IPS DF 6.9 (cell line): ENCODE measurements at regions not wholly inside any gene's neighbourhood (a gene's known extent, or its start where the extent isn't known, plus 50 kb on each side); places are given as distances from the start of the nearest gene placed in this dataset.

Experiments used
- DNase-seq: peaks from one replicate; pipeline ENCODE4 v3.0.0-alpha.2; 2013; ENCODE audit warnings: low read depth, low spot score
- H3K27ac ChIP-seq: one replicate; pipeline ENCODE4 v1.5.1; 2013; ENCODE audit warnings: low read length, control low read depth
- H3K27me3 ChIP-seq: 2 replicates; pipeline ENCODE4 v1.6.1; 2013; ENCODE audit warnings: mild to moderate bottlenecking, low read length; ENCODE audit not compliant: control insufficient read depth, insufficient read depth
- H3K36me3 ChIP-seq: 2 replicates; pipeline ENCODE4 v1.6.1; 2013; ENCODE audit warnings: low read length; ENCODE audit not compliant: control insufficient read depth, insufficient read depth
- H3K4me1 ChIP-seq: 2 replicates; pipeline ENCODE4 v1.6.1; 2013; ENCODE audit warnings: low read length; ENCODE audit not compliant: control insufficient read depth, insufficient read depth
- H3K4me3 ChIP-seq: 2 replicates; pipeline ENCODE4 v1.5.1; 2013; ENCODE audit warnings: mild to moderate bottlenecking, low read length
- H3K9me3 ChIP-seq: 2 replicates; pipeline ENCODE4 v1.6.1; 2013; ENCODE audit warnings: low read length, inconsistent platforms; ENCODE audit not compliant: control insufficient read depth, insufficient read depth
- WGBS: extraction: QIAGEN DNeasy Blood & Tissue Kit; methylation state at CpG from one replicate; pipeline ENCODE4 v1.1.7; 2013; ENCODE audit warnings: mixed read lengths, missing lambda C conversion rate; ENCODE audit not compliant: insufficient read length, insufficient coverage; 5-methylcytosine and 5-hydroxymethylcytosine counted together

DNA sequence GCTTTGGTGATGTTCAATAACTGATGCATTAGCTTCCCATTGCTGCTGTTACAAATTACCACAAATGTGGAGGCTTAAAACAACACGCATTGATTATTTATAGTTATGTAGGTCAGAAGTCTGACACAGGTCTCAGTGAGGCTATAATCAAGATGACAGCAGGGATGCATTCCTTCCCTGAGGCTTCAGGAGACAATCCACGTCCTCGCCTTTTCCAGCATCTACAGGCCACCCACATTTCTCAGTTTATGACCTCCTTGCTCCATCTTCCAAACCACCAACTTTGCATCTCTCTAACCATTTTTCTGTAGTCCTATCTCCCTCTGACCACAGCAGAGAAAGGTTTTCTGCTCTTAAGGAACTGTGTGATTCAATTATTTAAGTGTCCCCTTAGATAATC lies 92.5 kb downstream of the GASK1B start:
- H3K4me1 ChIP-seq: no peaks in the 10 kb centered on the region
- no peaks in the 10 kb centered on the region for H3K36me3 ChIP-seq
- whole genome bisulfite sequencing: no CpG with 5 or more reads among the region's 3 CpGs
- H3K4me3 ChIP-seq: no peak overlapping the region
- DNase-seq: no peak
- no peaks in the 10 kb centered on the region for H3K9me3 ChIP-seq
- H3K27me3 ChIP-seq: no peaks in the 10 kb centered on the region
- H3K27ac ChIP-seq: no peak overlapping the region

DNA sequence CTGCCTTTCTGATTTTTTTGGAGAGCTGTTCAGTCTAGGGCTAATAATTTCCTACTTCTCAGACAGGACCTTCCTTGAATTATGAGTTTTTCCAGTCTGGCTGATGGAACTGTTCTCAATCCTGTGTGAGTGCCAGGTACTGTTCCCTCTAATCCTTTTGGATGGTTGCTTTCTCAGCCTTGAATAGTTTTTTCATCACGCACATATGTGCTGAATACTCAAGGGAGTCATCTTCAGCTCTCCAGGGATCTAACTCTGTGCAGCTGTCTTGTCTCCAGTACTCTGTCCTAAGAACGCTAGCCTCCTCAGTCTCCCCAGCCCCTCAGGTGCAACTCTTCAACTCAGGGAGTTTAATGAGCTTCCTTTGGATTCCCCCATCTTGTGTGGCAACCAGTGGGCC lies 93.2 kb downstream of the GASK1B start:
- no peaks in the 10 kb centered on the region for H3K27me3 ChIP-seq
- H3K4me3 ChIP-seq: no peak overlapping the region
- H3K9me3 ChIP-seq: no peaks in the 10 kb centered on the region
- H3K27ac ChIP-seq: no peak overlapping the region
- no peaks in the 10 kb centered on the region for H3K36me3 ChIP-seq
- no peaks in the 10 kb centered on the region for H3K4me1 ChIP-seq
- WGBS: no CpG with 5 or more reads among the region's 2 CpGs
- no peak for DNase-seq

DNA sequence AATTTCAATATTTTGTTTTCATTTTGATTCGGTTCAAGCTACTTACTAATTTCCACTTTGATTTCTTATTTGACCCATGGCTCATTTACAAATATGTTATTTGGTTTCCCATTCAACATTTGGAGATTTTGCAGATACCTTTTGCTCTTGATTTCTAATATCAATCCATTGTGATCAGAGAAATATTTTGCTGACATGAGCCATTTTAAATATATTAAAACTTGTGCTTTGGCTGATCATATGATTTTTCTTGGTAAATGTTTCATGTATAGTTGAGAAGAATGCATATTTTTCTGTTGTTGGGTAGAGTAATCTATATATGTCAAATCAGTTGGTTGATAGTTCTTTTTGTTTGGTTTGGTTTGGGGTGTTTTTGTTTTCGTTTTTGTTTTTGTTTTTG lies 95.0 kb downstream of the GASK1B start:
- no peaks in the 10 kb centered on the region for H3K27me3 ChIP-seq
- no peak overlapping the region for H3K27ac ChIP-seq
- H3K4me1 ChIP-seq: no peaks in the 10 kb centered on the region
- 100% methylated on average over 1 of the region's 2 CpGs for WGBS
- H3K36me3 ChIP-seq: no peaks in the 10 kb centered on the region
- H3K4me3 ChIP-seq: no peak overlapping the region
- H3K9me3 ChIP-seq: no peaks in the 10 kb centered on the region
- no peak for DNase-seq

DNA sequence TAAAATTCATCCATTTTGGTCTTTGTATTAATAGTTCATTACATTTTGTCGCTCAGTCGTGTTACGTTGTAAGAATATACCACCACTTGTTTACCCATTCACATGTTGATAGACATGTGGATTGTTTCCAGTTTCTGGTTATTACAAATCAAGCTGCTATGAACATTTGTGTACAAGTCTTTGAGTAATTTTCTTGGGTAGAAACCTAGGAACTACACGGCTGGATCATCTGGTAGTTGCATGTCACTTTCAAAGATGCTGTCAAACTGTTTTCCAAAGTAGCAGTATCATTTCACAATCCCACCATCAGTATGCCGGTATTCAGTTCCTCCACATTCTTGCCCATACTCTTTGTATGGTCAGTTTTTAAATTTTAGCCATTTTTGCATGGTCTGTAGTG lies 98.0 kb downstream of the GASK1B start:
- Histone ChIP-seq H3K9me3 (no peaks in the 10 kb centered on the region), H3K36me3 (no peaks in the 10 kb centered on the region), H3K4me1 (no peaks in the 10 kb centered on the region), H3K27me3 (no peaks in the 10 kb centered on the region), H3K27ac (no peak overlapping the region), H3K4me3 (no peak overlapping the region)
- WGBS: no CpG with 5 or more reads among the region's 5 CpGs
- no peak for DNase-seq

DNA sequence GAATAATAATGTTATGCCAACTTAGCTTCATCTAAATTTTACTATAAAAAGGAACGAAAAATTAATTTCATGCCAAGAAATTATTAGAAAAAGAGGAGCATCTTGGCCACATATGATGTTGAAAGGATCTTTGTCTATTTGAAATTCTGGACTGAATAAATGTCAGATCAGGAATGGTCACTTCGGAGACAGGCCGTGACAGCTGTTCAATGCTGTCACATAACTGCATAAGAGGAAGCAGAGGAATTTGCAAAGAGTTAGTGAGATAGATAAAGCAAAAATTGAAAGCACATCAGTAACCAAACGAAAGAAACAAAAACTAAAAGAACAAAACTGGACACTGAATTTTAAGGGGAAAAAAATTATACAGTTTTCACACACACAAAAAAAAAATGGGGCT lies 100.9 kb downstream of the GASK1B start:
- H3K9me3 ChIP-seq: no peaks in the 10 kb centered on the region
- H3K27ac ChIP-seq: no peak overlapping the region
- no CpG with 5 or more reads among the region's 4 CpGs for WGBS
- H3K4me1 ChIP-seq: no peaks in the 10 kb centered on the region
- H3K4me3 ChIP-seq: no peak overlapping the region
- no peaks in the 10 kb centered on the region for H3K27me3 ChIP-seq
- no peaks in the 10 kb centered on the region for H3K36me3 ChIP-seq
- DNase-seq: no peak

DNA sequence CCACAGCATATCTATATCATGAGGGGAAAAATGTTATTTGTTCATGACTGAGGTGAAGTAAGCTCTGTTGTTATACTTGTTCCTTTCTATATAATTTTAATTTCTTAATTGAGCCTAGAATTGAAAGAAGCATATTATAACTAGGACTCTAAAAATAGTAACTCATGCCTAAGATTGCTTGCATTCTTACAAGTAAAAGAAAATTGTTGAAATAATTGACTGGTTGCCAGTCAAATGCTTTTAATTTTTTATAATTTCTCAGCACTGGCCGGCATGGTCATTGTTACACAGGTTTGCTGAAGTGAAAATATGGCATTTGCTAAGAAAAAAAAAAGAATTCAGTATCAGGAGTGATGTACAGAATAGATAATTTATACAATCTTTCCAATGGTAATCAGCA lies 104.8 kb downstream of the GASK1B start:
- no peaks in the 10 kb centered on the region for H3K27me3 ChIP-seq
- no peaks in the 10 kb centered on the region for H3K36me3 ChIP-seq
- no peaks in the 10 kb centered on the region for H3K4me1 ChIP-seq
- WGBS: no CpG with 5 or more reads among the region's 1 CpG
- DNase-seq: no peak
- H3K9me3 ChIP-seq: no peaks in the 10 kb centered on the region
- H3K27ac ChIP-seq: no peak overlapping the region
- H3K4me3 ChIP-seq: no peak overlapping the region

DNA sequence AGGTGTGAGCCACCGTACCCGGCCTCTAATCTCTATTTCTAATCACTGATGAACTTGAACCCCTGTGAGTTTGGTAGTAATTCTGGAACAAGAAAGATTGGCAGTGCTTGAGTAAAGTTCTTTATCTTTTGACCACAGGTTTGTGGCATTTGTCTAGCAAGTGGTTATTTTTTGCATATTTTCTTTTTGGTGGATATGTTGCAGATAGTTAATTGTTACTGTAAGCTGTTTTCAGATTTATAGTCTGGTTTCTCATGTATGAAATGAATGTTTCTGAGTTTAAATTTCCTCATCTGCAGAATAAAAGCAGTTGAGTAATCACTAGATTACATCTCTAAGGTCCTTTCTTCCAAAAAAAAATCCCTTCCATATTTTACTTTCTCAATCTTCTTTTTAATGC lies 105.2 kb downstream of the GASK1B start:
- Histone ChIP-seq H3K36me3 (no peaks in the 10 kb centered on the region), H3K4me3 (no peak overlapping the region), H3K4me1 (no peaks in the 10 kb centered on the region), H3K27ac (no peak overlapping the region), H3K9me3 (no peaks in the 10 kb centered on the region), H3K27me3 (no peaks in the 10 kb centered on the region)
- no peak for DNase-seq
- WGBS: no CpG with 5 or more reads among the region's 2 CpGs

DNA sequence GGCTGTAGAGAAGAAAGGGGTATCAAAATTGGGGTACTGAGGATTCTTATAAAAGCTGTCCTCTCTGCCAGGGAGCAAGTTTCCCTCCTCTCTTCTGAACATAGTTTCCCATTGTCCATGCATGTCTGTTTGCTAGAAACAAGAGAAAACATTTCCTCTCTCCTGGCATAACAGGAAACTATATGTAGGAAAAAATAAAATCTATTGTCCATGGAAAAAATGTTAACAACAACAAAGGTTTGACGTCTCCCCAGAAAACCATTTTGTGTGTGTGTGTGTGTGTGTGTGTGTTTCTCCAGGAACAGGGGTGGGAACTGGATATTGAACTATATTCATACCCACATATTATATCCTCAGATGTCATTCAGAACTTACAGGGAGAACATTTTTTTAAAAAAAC lies 107.2 kb downstream of the GASK1B start:
- no CpG with 5 or more reads among the region's 1 CpG for WGBS
- no peak for DNase-seq

DNA sequence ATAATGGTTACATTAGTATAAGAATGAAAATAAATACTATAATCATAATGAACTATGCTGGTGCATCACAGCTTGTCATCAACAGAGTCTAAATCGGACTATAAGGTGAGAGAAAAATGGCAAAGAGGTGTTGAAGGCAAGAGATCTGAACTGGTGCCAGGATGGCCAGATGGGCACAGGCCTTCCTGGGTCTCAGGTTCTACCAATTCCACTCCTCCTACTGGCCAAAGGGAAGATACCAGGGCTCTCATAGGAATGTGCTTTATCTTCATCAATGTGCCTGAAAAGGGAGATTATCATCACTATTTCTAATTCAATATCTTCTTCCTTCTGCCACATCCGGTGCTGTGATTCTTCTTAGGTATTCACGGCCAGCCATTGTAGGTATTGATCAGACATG lies 107.6 kb downstream of the GASK1B start:
- no peaks in the 10 kb centered on the region for H3K27me3 ChIP-seq
- no CpG with 5 or more reads among the region's 3 CpGs for WGBS
- no peaks in the 10 kb centered on the region for H3K36me3 ChIP-seq
- H3K4me1 ChIP-seq: no peaks in the 10 kb centered on the region
- no peak overlapping the region for H3K4me3 ChIP-seq
- H3K27ac ChIP-seq: no peak overlapping the region
- DNase-seq: no peak
- no peaks in the 10 kb centered on the region for H3K9me3 ChIP-seq

More for the DNA sequence above, 107.2 kb downstream of the GASK1B start:
- H3K36me3 ChIP-seq: no peaks in the 10 kb centered on the region
- no peak overlapping the region for H3K4me3 ChIP-seq
- no peaks in the 10 kb centered on the region for H3K27me3 ChIP-seq
- H3K9me3 ChIP-seq: no peaks in the 10 kb centered on the region
- H3K4me1 ChIP-seq: no peaks in the 10 kb centered on the region
- no peak overlapping the region for H3K27ac ChIP-seq

DNA sequence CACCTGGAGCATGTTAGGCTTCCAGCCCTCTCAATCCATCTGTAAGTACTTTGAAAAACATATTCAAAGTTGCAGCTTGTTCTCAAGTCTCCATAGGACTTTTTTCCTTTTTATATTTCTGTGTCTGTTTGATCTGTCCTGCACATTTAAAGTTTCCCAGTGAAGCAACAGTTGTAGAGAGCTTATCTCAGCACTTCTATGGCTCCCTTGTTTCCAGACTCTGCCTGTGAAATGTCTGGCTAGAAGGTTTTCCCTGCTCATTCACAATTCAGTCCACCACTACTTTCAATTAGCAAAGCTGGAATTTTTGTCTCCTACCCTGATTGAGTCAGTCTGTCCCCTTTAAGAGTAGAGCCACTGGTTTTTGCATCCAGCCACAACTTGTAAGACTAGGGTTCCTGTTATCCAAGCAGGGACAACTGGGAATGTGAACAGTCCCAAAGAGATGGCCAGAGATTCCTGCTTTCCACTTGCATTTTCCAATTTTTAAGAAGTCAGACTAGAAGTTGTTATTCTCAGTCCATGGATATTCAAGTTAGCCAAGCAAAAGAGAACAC lies 116.1 kb downstream of the GASK1B start:
- Histone ChIP-seq H3K9me3 (no peaks in the 10 kb centered on the region), H3K36me3 (no peaks in the 10 kb centered on the region), H3K4me3 (no peak overlapping the region), H3K27me3 (no peaks in the 10 kb centered on the region), H3K27ac (no peak overlapping the region), H3K4me1 (no peaks in the 10 kb centered on the region)
- DNase-seq: no peak

DNA sequence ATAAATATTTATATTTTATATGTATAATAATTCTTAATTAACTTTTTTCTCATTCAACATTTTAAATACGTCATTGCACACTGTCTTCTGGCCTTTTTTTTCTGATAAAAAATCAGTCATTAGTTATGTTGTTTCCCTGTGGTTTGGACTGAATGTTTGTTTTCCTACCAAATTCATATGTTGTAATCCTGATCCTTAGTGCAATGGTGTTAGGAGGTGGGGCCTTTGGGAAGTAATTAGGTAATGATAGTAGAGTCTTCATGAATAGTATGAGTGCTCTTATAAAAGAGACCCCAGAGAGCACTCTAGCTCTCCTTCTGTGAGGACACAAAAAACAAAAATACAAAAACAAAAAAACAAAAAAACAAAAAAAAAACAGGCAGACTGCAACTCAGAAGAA lies 117.2 kb downstream of the GASK1B start:
- Histone ChIP-seq H3K27me3 (no peaks in the 10 kb centered on the region), H3K9me3 (no peaks in the 10 kb centered on the region), H3K4me3 (no peak overlapping the region), H3K36me3 (no peaks in the 10 kb centered on the region), H3K4me1 (no peaks in the 10 kb centered on the region), H3K27ac (no peak overlapping the region)
- no peak for DNase-seq
- WGBS: no CpG with 5 or more reads among the region's 1 CpG
